Esophagus muscularis mucosa (tissue), 4 donors: ENCODE measurements at regions not wholly inside any gene's neighbourhood (a gene's known extent, or its start where the extent isn't known, plus 50 kb on each side); places are given as distances from the start of the nearest gene placed in this dataset.

ENCODE experiments used
- DNase-seq: peaks from one replicate; pipeline ENCODE4 v3.0.0-alpha.2; 2017; ENCODE audit errors: extremely low spot score
- H3K27ac ChIP-seq, 4 donors: fragments of 200-600 bp; sonication (generic); replicated peaks in 1 of 4; 1 replicate in 3 of 4; 2 replicates in 1 of 4; pipeline ENCODE4 v1.5.1; 2016 to 2019; ENCODE audit warnings: mild to moderate bottlenecking in 1 of 4
- H3K27me3 ChIP-seq, 4 donors: fragments of 200-600 bp; sonication (generic); one replicate each; pipeline versions ENCODE4 v1.5.1 to v1.6.0; 2016 to 2019
- H3K36me3 ChIP-seq, 4 donors: fragments of 200-600 bp; sonication (generic); one replicate each; pipeline ENCODE4 v1.5.1; 2016 to 2019
- H3K4me1 ChIP-seq, 4 donors: fragments of 200-600 bp; sonication (generic); one replicate each; pipeline ENCODE4 v1.5.1; 2016 to 2019
- H3K4me3 ChIP-seq, 4 donors: fragments of 200-600 bp; sonication (generic); 1 replicate in 2 of 4; 2 replicates in 2 of 4; pipeline ENCODE4 v1.5.1; 2016 to 2019; ENCODE audit warnings: mild to moderate bottlenecking in 4 of 4, moderate library complexity in 1 of 4
- H3K9me3 ChIP-seq, 4 donors: fragments of 200-600 bp; sonication (generic); 1 replicate in 3 of 4; 2 replicates in 1 of 4; pipeline ENCODE4 v1.5.1; 2016 to 2019
- EP300 ChIP-seq: sonication (generic); formaldehyde crosslinking; IDR thresholded peaks from one replicate; pipeline ENCODE4 v1.6.1; 2017; ENCODE audit warnings: antibody characterized with exemption
- POLR2A ChIP-seq: fragments of 450-650 bp; IDR thresholded peaks from one replicate; pipeline ENCODE4 v1.6.1; 2017; ENCODE audit warnings: antibody characterized with exemption, moderate library complexity, mild to moderate bottlenecking, low read depth
- POLR2AphosphoS5 ChIP-seq, 2 donors: sonication (generic); formaldehyde crosslinking; IDR thresholded peaks; one replicate each; pipeline ENCODE4 v1.6.1; 2017; ENCODE audit warnings: antibody characterized with exemption in 2 of 2
- WGBS: methylation state at CpG from one replicate; pipeline ENCODE4 v1.1.5; 2018; 5-methylcytosine and 5-hydroxymethylcytosine counted together
- intact Hi-C: fragments of 100-400 bp; cut with DNase I; formaldehyde crosslinking; loops from one replicate; pipeline ENCODE4 v1.15.1; 2023
- TF ChIP-seq, protein P1 (sequence below), 3 experiments: fragments of 200-600 bp in 2 of 3; fragments of 450-650 bp in 1 of 3; sonication (generic) in 2 of 3; IDR thresholded peaks; one replicate each; pipeline ENCODE4 v1.5.1; 2017 to 2019; ENCODE audit warnings: antibody characterized with exemption in 3 of 3, mild to moderate bottlenecking in 2 of 3, moderate library complexity in 1 of 3

DNA sequence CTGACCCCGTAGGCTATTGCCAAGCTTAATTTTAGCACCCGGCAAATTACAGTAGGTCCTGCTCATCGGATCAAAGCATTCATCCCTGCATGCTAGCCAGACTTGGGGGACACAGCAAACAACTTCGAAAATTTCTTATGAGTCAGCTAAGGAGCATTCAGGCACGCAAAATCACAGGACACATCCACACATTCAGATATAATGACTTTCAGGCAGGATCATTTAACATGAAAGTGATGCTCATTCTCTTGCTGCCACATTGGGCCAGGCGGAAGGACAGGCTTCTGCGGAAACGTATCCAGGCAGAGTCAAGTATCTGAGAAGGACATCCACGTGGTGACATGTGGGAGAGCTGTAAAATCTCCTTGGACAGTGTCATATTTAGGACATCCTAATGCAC lies 474.0 kb upstream of the NRP1 start:
- Histone ChIP-seq H3K4me1 (no peaks in the 10 kb centered on the region), H3K27me3 (no peaks in the 10 kb centered on the region), H3K4me3 (no peak overlapping the region), H3K9me3 (no peaks in the 10 kb centered on the region), H3K36me3 (no peaks in the 10 kb centered on the region), H3K27ac (no peak overlapping the region)
- WGBS, result 93% methylated on average over 9 of the region's 9 CpGs
- intact Hi-C loops, result no loop called here
- TF ChIP-seq, protein P1, sequence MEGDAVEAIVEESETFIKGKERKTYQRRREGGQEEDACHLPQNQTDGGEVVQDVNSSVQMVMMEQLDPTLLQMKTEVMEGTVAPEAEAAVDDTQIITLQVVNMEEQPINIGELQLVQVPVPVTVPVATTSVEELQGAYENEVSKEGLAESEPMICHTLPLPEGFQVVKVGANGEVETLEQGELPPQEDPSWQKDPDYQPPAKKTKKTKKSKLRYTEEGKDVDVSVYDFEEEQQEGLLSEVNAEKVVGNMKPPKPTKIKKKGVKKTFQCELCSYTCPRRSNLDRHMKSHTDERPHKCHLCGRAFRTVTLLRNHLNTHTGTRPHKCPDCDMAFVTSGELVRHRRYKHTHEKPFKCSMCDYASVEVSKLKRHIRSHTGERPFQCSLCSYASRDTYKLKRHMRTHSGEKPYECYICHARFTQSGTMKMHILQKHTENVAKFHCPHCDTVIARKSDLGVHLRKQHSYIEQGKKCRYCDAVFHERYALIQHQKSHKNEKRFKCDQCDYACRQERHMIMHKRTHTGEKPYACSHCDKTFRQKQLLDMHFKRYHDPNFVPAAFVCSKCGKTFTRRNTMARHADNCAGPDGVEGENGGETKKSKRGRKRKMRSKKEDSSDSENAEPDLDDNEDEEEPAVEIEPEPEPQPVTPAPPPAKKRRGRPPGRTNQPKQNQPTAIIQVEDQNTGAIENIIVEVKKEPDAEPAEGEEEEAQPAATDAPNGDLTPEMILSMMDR (IDR thresholded peaks at IDR 0.05), result no peak
- no peak for TF ChIP-seq POLR2AphosphoS5 (IDR thresholded peaks at IDR 0.05)
- TF ChIP-seq EP300, result no peak
- TF ChIP-seq POLR2A, result no peak
- no peak for DNase-seq

DNA sequence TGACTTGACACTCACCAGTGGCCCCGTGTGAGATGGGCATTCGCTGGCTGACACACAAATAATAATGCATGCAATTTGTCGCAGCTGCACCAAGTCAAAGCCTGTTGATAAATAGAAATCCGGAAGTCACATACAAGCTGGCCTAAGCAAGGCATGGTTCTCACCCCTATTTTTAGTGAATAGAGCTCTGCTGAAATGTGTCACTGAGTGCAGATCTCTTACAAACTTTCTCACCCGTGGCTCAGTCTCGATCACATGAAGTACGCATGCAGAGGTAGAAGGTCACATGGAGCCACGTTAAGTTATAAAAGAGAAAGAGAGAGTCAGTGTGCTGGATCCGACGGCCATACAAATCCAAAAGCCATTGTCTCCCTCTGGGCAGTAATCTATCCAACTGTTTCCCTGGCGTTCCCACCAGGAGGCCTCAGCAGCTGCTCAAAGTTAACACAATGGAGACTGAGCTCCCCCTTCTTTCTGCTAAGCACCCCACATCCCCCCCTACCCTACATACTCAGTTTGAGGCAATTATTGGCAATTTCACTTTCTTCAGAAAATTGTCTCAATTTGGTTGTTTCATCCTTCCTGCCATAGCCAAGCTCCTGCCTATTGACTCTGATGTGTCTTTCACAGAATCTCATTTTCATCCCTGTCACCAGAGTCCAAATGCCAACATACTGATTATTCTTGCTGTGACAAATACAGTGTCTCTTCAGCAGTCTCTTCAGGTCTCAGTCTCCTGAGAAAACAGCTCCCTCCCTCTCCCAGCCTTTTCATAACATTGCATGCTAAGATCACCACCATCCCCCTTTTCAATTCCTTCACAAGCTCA lies 473.3 kb upstream of the NRP1 start:
- Histone ChIP-seq H3K4me1 (no peaks in the 10 kb centered on the region), H3K27ac (no peak overlapping the region), H3K4me3 (no peak overlapping the region), H3K27me3 (no peaks in the 10 kb centered on the region), H3K9me3 (no peaks in the 10 kb centered on the region), H3K36me3 (no peaks in the 10 kb centered on the region)
- TF ChIP-seq POLR2A (no peak), EP300 (no peak), POLR2AphosphoS5 (IDR thresholded peaks at IDR 0.05) (no peak)
- TF ChIP-seq, protein P1 (IDR thresholded peaks at IDR 0.05), result no peak
- DNase-seq, result no peak
- intact Hi-C loops, result no loop called here
- whole genome bisulfite sequencing, result 93% methylated on average over 11 of the region's 11 CpGs

DNA sequence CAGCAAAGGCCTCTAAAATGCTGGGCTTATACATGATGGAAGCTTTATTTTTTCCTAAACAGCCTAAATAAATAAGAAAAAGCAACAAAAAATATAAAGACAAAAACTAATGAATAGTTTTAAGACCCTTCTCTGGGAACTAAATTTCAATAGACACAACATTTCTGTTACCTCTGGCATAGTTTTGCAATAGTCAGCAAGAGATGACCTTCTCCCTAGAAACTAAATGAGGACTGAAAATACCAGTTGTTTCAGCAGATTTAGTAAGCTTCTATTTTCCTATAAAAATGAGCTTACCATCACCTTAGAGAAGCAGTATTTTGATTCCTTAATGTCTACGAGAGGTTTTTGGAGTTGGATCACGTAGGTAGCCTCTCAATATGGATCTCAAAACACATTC lies 471.4 kb upstream of the NRP1 start:
- no peak overlapping the region for H3K27ac ChIP-seq
- 92% methylated on average over 2 of the region's 2 CpGs for WGBS
- no peak for DNase-seq
- H3K27me3 ChIP-seq, result no peaks in the 10 kb centered on the region
- TF ChIP-seq POLR2AphosphoS5 (IDR thresholded peaks at IDR 0.05) (no peak), EP300 (no peak)
- TF ChIP-seq, protein P1 (IDR thresholded peaks at IDR 0.05), result no peak
- no peak overlapping the region for H3K4me3 ChIP-seq
- no peaks in the 10 kb centered on the region for H3K9me3 ChIP-seq
- intact Hi-C loops, result no loop called here
- no peaks in the 10 kb centered on the region for H3K36me3 ChIP-seq
- no peaks in the 10 kb centered on the region for H3K4me1 ChIP-seq

DNA sequence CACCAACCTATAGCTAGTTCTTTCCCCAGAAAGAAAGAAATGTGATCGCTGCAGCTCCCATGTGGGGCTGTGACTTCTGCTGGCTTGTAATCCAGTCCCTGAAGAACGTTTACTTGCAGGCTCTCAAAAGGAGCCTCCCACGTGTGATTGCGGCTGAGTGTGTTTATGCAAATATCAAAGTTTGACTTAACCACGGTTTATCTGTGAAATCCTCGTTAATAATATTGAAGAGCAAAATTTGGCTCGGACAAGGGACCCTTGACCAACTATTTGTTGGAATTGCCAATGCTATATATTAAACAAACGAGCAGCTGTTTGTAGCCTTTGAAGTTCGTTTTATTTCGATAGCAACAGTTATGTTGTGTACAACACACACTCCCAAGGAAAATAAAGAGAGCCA lies 470.1 kb upstream of the NRP1 start:
- Histone ChIP-seq H3K4me3 (no peak overlapping the region), H3K27me3 (no peaks in the 10 kb centered on the region), H3K4me1 (peaks cover 0 to under 1% (median 0%) of the 10 kb centered on the region in 4 donors), H3K27ac (no peak overlapping the region), H3K9me3 (no peaks in the 10 kb centered on the region), H3K36me3 (no peaks in the 10 kb centered on the region)
- WGBS, result 67% methylated on average over 10 of the region's 10 CpGs
- no peak for DNase-seq
- intact Hi-C loops, result no loop called here
- TF ChIP-seq EP300 (no peak), POLR2AphosphoS5 (IDR thresholded peaks at IDR 0.05) (no peak), POLR2A (no peak)
- TF ChIP-seq, protein P1 (IDR thresholded peaks at IDR 0.05), result no peak

DNA sequence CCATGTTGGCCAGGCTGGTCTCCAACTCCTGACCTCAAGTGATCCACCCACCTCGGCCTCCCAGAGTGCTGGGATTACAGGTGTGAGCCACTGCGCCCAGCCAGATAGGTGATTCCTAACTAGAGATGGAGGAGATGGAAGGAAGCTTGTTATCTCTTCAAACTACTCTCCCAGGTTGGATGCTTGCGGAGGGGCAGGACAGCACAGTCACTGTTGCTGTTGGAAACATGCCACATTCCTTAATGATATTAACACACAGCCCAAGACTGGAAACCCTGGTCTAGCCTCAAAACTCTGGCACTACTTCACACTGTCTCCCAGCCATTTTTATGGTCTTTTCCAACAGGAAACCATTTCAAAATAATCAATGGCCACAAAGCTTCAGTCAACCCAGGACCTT lies 468.8 kb upstream of the NRP1 start:
- Histone ChIP-seq H3K4me1 (peaks cover 0 to 5% (median 0%) of the 10 kb centered on the region in 4 donors), H3K4me3 (no peak overlapping the region), H3K9me3 (no peaks in the 10 kb centered on the region), H3K36me3 (no peaks in the 10 kb centered on the region), H3K27me3 (no peaks in the 10 kb centered on the region), H3K27ac (no peak overlapping the region)
- no peak for DNase-seq
- TF ChIP-seq, protein P1 (IDR thresholded peaks at IDR 0.05), result no peak
- TF ChIP-seq POLR2A, result no peak
- intact Hi-C loops, result no loop called here
- 81% methylated on average over 3 of the region's 3 CpGs for WGBS
